ENCODE measurements at regions not wholly inside any gene's neighbourhood (a gene's known extent, or its start where the extent isn't known, plus 50 kb on each side); places are given as distances from the start of the nearest gene placed in this dataset.

- no peak for DNase-seq
- H3K27me3 ChIP-seq, result no peaks in the 10 kb centered on the region
- WGBS, 2 donors, result 64 to 77% methylated on average over 14 of the region's 14 CpGs
- H3K36me3 ChIP-seq, result no peaks in the 10 kb centered on the region
- intact Hi-C loops (cut with DNase I), result no loop called here
- no peak overlapping the region for H3K4me3 ChIP-seq
- H3K4me1 ChIP-seq, result peaks cover 0 to 56% (median 37%) of the 10 kb centered on the region in 4 donors
- TF ChIP-seq POLR2A (IDR thresholded peaks at IDR 0.05), result no peak
- peak in 1 of 4 donors; percentile 47 for TF ChIP-seq POLR2AphosphoS5 (IDR thresholded peaks at IDR 0.05)
- TF ChIP-seq EP300 (IDR thresholded peaks at IDR 0.05), result no peak
- no peak for TF ChIP-seq CTCF (IDR thresholded peaks at IDR 0.05)
- H3K9me3 ChIP-seq, result no peaks in the 10 kb centered on the region
- peak overlapping the region; percentile 74 to 97 (median 79) for H3K27ac ChIP-seq
These were observed 52.1 kb upstream of the LAPTM5 start for GRCh38 chr1:30809514-30810263.

DNA sequence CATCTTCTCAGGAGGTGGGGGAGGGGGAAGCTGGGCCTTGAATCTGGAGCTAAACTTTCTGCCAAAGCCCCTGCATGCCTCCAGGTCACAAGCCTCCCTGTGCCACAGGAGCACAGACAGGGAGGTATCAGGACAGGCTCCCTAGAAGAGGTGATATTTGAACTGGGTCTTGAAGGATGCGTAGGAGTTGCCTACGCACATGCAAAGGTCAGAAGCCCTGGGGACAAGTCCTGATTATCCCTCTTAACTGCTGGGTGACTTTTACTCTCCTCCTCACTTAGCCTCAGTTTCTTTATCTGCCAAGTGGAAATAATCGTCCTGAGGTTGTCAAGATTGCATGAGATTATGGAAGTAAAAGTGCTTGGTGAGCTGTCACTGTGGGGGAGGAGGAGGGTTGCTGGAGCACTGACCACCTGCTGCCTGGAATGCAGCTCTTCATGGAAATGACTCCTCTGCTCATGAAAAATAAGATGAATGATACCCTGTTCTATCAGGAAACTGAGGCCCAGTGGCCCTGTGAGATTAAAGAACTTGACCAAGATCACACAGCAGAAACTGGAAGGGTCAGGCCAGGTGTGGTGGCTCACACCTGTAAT, 50.6 kb upstream of the LAPTM5 start:
- intact Hi-C loops (cut with DNase I), result no loop called here
- no peak for DNase-seq
- H3K27me3 ChIP-seq, result no peaks in the 10 kb centered on the region
- no peaks in the 10 kb centered on the region for H3K9me3 ChIP-seq
- 92 to 93% methylated on average over 3 of the region's 3 CpGs for WGBS, 2 donors
- TF ChIP-seq POLR2A (IDR thresholded peaks at IDR 0.05) (no peak), CTCF (IDR thresholded peaks at IDR 0.05) (no peak), POLR2AphosphoS5 (IDR thresholded peaks at IDR 0.05) (no peak), EP300 (IDR thresholded peaks at IDR 0.05) (no peak)
- peak overlapping the region in 3 of 4 donors; percentile 76 to 97 (median 82) for H3K27ac ChIP-seq
- H3K4me1 ChIP-seq, result peaks cover 0 to 56% (median 37%) of the 10 kb centered on the region in 4 donors
- H3K36me3 ChIP-seq, result no peaks in the 10 kb centered on the region
- no peak overlapping the region for H3K4me3 ChIP-seq

DNA sequence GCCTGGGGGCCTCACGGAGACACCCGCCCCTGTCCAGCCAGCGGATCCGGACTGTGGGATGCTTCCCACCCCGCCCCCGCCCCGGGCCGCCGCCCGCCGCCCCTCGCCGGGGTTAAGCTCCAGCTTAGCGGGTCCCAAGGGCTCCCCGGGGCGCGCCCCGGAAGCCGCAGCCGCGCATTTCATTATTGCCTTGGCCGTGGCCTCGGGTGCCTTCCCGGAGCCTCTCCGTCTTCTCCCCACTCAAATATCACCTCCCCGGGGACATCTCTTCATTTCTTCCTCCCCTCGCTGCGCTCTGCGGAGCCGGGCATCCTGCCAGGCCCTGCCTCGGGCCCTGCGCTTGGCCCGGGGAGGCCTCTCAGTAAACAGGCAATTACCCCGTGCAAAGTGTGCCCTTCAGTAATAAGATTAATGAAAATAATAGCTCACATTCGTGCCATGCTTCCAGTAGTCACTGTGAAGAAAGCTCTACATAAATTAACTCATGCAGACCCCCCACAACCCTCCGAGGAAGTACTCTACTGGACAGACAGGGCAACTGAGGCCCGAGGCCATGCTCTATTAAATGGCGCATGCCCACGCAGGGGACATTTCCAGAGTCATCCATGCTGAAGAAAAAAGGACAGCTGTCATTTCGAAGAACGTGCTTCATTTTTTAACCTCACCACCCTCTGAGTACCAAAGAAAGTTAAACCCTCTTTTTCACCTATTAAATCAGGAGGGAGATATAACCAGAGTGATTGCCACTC, 49.9 kb upstream of the LAPTM5 start:
- 14 to 35% methylated on average over 41 of the region's 41 CpGs for WGBS, 2 donors
- intact Hi-C loops (cut with DNase I), result no loop called here
- H3K4me1 ChIP-seq, result peaks cover 0 to 56% (median 37%) of the 10 kb centered on the region in 4 donors
- TF ChIP-seq EP300 (IDR thresholded peaks at IDR 0.05) (no peak), CTCF (IDR thresholded peaks at IDR 0.05) (no peak), POLR2AphosphoS5 (IDR thresholded peaks at IDR 0.05) (no peak), POLR2A (IDR thresholded peaks at IDR 0.05) (no peak)
- no peaks in the 10 kb centered on the region for H3K9me3 ChIP-seq
- H3K27ac ChIP-seq, result peak overlapping the region in 3 of 4 donors; percentile 76 to 97 (median 82)
- H3K27me3 ChIP-seq, result no peaks in the 10 kb centered on the region
- H3K36me3 ChIP-seq, result no peaks in the 10 kb centered on the region
- DNase-seq, result no peak
- H3K4me3 ChIP-seq, result no peak overlapping the region

All from sigmoid colon (tissue), 6 donors.